Parathyroid adenoma (tissue), 2 donors: ENCODE measurements at regions not wholly inside any gene's neighbourhood (a gene's known extent, or its start where the extent isn't known, plus 50 kb on each side); places are given as distances from the start of the nearest gene placed in this dataset.
"Not testable (repeated sequence)": the region's sequence is repeated elsewhere in the genome, so short reads cannot be mapped to it uniquely, and the experiment has no call there.

Source experiments
- H2AFZ ChIP-seq: fragments of 300-600 bp; sonication (generic); one replicate; pipeline ENCODE4 v1.7.0; 2017; ENCODE audit warnings: antibody characterized with exemption, mild to moderate bottlenecking
- H3K27ac ChIP-seq: fragments of 300-600 bp; sonication (generic); one replicate; pipeline ENCODE4 v1.7.0; 2017
- H3K27me3 ChIP-seq: fragments of 300-600 bp; sonication (generic); one replicate; pipeline ENCODE4 v1.7.0; 2017; ENCODE audit warnings: low read length; ENCODE audit not compliant: control insufficient read depth, insufficient read depth
- H3K36me3 ChIP-seq: fragments of 300-600 bp; sonication (generic); one replicate; pipeline ENCODE4 v1.7.0; 2017; ENCODE audit warnings: low read length; ENCODE audit not compliant: control insufficient read depth, insufficient read depth
- H3K4me1 ChIP-seq: fragments of 300-600 bp; sonication (generic); one replicate; pipeline ENCODE4 v1.7.0; 2017; ENCODE audit warnings: control low read depth
- H3K4me2 ChIP-seq: fragments of 300-600 bp; sonication (generic); one replicate; pipeline ENCODE4 v1.7.0; 2017; ENCODE audit warnings: low read length
- H3K4me3 ChIP-seq: fragments of 300-600 bp; sonication (generic); one replicate; pipeline ENCODE4 v1.7.0; 2017; ENCODE audit warnings: low read depth, low read length
- H3K79me2 ChIP-seq: fragments of 300-600 bp; sonication (generic); one replicate; pipeline ENCODE4 v1.7.0; 2017; ENCODE audit warnings: control low read depth
- H3K9ac ChIP-seq: fragments of 300-600 bp; sonication (generic); one replicate; pipeline ENCODE4 v1.7.0; 2017; ENCODE audit warnings: mild to moderate bottlenecking
- H3K9me3 ChIP-seq: fragments of 300-600 bp; sonication (generic); one replicate; pipeline ENCODE4 v1.7.0; 2017; ENCODE audit warnings: low read length; ENCODE audit not compliant: control insufficient read depth
- TF ChIP-seq, protein P1 (sequence below): fragments of 300-600 bp; sonication (generic); IDR thresholded peaks from one replicate; pipeline ENCODE4 v1.7.0; 2017; ENCODE audit warnings: antibody characterized with exemption, mild to moderate bottlenecking
- donor health status: primary hyperparathyroidism.

DNA sequence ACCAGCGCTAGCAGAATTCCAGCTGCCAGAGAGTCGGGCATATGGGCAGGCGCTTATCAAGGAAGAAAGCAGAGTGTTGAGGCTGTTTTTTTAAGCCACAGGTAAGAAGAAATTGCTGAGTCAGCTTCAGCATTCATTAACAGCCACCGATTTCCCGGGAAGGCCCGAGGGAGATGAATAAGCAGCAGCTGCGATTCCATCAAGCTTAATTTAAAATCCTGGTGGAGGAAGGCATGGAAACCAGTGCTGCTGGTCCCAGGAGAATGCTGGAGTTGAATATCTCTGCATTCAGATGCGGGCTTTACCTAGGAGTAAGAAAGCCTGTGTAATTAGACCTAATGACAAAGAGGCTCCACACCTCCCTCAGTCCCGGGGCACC is 168.8 kb downstream of the BRD1 start:
- no peaks in the 10 kb centered on the region for H3K79me2 ChIP-seq
- H3K4me1 ChIP-seq: no peaks in the 10 kb centered on the region
- TF ChIP-seq, protein P1, sequence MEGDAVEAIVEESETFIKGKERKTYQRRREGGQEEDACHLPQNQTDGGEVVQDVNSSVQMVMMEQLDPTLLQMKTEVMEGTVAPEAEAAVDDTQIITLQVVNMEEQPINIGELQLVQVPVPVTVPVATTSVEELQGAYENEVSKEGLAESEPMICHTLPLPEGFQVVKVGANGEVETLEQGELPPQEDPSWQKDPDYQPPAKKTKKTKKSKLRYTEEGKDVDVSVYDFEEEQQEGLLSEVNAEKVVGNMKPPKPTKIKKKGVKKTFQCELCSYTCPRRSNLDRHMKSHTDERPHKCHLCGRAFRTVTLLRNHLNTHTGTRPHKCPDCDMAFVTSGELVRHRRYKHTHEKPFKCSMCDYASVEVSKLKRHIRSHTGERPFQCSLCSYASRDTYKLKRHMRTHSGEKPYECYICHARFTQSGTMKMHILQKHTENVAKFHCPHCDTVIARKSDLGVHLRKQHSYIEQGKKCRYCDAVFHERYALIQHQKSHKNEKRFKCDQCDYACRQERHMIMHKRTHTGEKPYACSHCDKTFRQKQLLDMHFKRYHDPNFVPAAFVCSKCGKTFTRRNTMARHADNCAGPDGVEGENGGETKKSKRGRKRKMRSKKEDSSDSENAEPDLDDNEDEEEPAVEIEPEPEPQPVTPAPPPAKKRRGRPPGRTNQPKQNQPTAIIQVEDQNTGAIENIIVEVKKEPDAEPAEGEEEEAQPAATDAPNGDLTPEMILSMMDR: no peak
- no peak overlapping the region for H3K9ac ChIP-seq
- H3K27ac ChIP-seq: no peak overlapping the region
- no peak overlapping the region for H3K4me2 ChIP-seq
- H3K4me3 ChIP-seq: no peak overlapping the region
- H3K36me3 ChIP-seq: no peaks in the 10 kb centered on the region
- H2AFZ ChIP-seq: no peak overlapping the region
- no peaks in the 10 kb centered on the region for H3K27me3 ChIP-seq
- H3K9me3 ChIP-seq: no peaks in the 10 kb centered on the region

DNA sequence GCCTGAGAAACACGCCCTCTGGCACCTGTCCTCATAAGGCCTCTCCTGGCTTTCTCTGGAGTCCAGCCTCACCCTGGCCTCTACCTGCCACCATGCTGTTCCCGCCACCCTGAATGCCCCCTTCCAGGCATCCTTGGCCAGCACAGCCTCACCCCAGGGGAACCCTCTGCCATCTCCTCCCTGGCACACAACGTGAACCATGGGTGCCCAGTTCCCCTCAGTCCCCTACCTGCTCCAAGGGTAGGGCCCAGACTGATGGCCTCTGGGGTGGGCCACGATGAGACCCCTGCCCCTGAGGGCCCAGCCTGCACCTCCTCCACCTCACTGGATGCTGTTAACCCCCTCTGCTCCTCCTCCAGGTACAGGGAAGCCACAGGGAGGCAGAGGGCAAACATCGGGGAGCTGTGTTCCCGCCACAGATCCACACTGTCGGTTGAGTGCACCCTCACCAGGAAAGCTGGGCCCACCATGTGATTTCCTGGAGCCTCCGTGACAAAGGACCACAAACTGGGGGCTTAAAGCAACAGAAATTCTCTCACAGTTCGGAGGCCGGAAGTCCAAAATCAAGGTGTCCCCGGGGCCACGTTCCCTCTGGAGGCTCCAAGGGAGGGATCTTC is 169.6 kb downstream of the BRD1 start:
- Histone ChIP-seq H3K27me3 (no peaks in the 10 kb centered on the region), H3K27ac (peak overlapping the region; percentile 54), H3K4me3 (no peak overlapping the region), H3K4me1 (no peaks in the 10 kb centered on the region), H2AFZ (no peak overlapping the region), H3K9me3 (no peaks in the 10 kb centered on the region), H3K79me2 (no peaks in the 10 kb centered on the region), H3K9ac (no peak overlapping the region), H3K36me3 (no peaks in the 10 kb centered on the region), H3K4me2 (no peak overlapping the region)
- TF ChIP-seq, protein P1: no peak

DNA sequence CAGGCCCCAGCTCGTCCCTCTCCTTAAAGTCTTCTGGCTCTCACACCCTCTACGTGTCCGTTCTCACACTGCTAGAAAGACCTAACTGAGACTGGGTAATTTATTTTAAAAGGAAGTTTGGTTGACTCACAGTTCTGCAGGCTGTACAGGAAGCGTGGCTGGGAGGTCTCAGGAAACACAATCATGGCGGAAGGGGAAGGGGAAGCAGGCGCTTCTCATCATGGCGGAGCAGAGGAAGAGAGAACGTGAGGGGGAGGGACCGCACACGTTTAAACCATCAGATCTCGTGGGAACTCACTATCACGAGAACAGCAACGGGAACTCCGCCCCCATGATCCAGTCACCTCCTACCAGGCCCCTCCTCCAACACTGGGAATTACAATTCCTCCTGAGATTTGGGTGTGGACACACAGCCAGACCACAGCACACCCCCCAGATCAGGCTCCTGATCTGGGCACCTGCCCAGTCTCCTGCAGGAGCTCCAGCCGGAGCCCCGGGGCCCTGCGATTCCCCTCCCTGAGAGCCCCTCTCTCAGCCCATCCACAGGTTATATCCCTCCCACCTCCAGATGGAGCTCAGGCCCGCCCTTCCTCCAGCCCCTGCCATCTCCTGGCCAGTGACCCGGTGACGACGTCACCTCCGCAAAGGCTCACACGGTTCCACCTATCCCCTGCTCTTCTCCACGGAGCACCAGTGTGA is 170.2 kb downstream of the BRD1 start:
- Histone ChIP-seq H3K9ac (no peak overlapping the region), H3K4me2 (no peak overlapping the region), H3K9me3 (no peaks in the 10 kb centered on the region), H3K4me3 (peak overlapping the region; percentile 40), H3K27ac (peak overlapping the region; percentile 54), H3K79me2 (no peaks in the 10 kb centered on the region), H3K27me3 (no peaks in the 10 kb centered on the region), H3K4me1 (no peaks in the 10 kb centered on the region), H2AFZ (no peak overlapping the region), H3K36me3 (no peaks in the 10 kb centered on the region)
- TF ChIP-seq, protein P1: no peak

DNA sequence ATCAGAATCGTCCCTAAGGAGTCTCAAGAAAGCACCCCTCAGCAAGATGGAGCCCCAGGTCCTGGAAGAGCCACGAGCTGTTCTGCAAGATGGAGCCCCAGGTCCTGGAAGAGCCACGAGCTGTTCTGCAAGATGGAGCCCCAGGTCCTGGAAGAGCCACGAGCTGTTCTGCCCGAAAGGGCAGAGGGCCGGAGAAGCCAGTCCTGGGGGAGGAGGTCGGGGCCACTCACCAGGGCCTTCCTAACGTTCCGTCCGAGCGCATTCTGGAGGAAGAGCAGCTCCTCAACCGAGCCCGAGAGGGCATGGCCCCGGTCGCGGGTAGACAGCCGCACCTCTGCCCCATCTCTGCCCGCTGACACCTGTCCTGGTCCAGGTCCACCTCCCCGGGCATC is 170.8 kb downstream of the BRD1 start:
- H3K4me1 ChIP-seq: not testable (repeated sequence)

DNA sequence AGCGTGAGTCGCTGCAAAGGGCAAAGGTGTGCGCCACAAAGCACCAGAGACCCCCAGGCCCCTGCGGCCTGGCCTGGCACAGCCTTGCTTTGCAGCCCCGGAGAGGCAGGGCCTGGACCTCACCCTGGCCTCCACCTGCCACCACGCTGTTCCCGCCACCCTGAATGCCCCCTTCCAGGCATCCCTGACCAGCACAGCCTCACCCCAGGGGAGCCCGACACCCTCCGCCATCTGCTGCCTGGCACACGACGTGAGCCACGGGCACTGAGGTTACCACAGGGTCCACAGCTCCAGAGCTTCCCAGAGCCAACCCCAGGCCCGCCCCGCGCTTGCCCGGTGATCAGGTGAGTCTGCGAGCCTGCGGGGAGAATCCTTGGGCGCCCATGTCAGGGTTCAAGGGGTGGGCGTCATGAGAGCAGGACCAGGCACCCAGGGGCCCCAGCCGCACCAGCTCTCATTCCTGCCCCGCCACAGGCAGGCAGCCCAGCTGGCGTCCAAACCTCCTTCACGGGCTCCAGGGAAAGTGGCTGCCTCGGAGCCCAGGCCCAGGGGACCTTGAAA is 171.3 kb downstream of the BRD1 start:
- TF ChIP-seq, protein P1: no peak
- Histone ChIP-seq H3K4me1 (no peaks in the 10 kb centered on the region), H3K4me3 (no peak overlapping the region), H2AFZ (no peak overlapping the region), H3K9ac (no peak overlapping the region), H3K27me3 (no peaks in the 10 kb centered on the region), H3K4me2 (peak overlapping the region; percentile 22), H3K9me3 (no peaks in the 10 kb centered on the region), H3K36me3 (no peaks in the 10 kb centered on the region), H3K27ac (peak overlapping the region; percentile 42), H3K79me2 (no peaks in the 10 kb centered on the region)

More for the DNA sequence above, 170.8 kb downstream of the BRD1 start:
- H3K4me3 ChIP-seq: peak overlapping the region; percentile 40
- H3K4me2 ChIP-seq, H3K36me3 ChIP-seq, H3K79me2 ChIP-seq, H3K9me3 ChIP-seq, H3K9ac ChIP-seq, H2AFZ ChIP-seq, H3K27me3 ChIP-seq: not testable (repeated sequence)
- H3K27ac ChIP-seq: peak overlapping the region; percentile 42
